GM21515 (cell line): ENCODE measurements at regions not wholly inside any gene's neighbourhood (a gene's known extent, or its start where the extent isn't known, plus 50 kb on each side); places are given as distances from the start of the nearest gene placed in this dataset.

ENCODE experiments used
- ATAC-seq: cut with Tn5 transposase; IDR thresholded peaks from one replicate; pipeline ENCODE4 v1.9.1; 2021; ENCODE audit not compliant: unreplicated experiment

- no peak for ATAC-seq
Observed at GRCh38 chr4:89604951-89605350, 232.0 kb downstream of the SNCA start.

GRCh38 chr4:89599026-89599425, 237.9 kb downstream of the SNCA start:
- ATAC-seq: no peak

- ATAC-seq: no peak
Observed at GRCh38 chr4:89598602-89599001, 238.4 kb downstream of the SNCA start.

- ATAC-seq: no peak
Observed at GRCh38 chr4:89595125-89595789, 241.7 kb downstream of the SNCA start.

GRCh38 chr4:89590128-89590527, 246.8 kb downstream of the SNCA start:
- no peak for ATAC-seq

- no peak for ATAC-seq
Observed at GRCh38 chr4:89588421-89588820, 248.5 kb downstream of the SNCA start.

GRCh38 chr4:89587364-89587763, 249.6 kb downstream of the SNCA start:
- ATAC-seq: no peak

GRCh38 chr4:89586864-89587263, 250.1 kb downstream of the SNCA start:
- ATAC-seq: no peak

- ATAC-seq: no peak
Observed at GRCh38 chr4:89586318-89586717, 250.6 kb downstream of the SNCA start.

GRCh38 chr4:89582756-89583505, 254.0 kb downstream of the SNCA start:
- ATAC-seq: no peak

- no peak for ATAC-seq
Observed at GRCh38 chr4:89579771-89580170, 257.2 kb downstream of the SNCA start.

- no peak for ATAC-seq
Observed at GRCh38 chr4:89576246-89576645, 260.7 kb downstream of the SNCA start.

- ATAC-seq: no peak
Observed at GRCh38 chr4:89575840-89576239, 261.1 kb downstream of the SNCA start.

GRCh38 chr4:89574176-89574575, 262.8 kb downstream of the SNCA start:
- ATAC-seq: no peak

GRCh38 chr4:89573656-89574055, 263.3 kb downstream of the SNCA start:
- no peak for ATAC-seq

GRCh38 chr4:89572224-89572858, 264.6 kb downstream of the SNCA start:
- ATAC-seq: no peak

GRCh38 chr4:89570931-89571330, 263.3 kb upstream of the GPRIN3 start:
- ATAC-seq: no peak

- no peak for ATAC-seq
Observed at GRCh38 chr4:89567936-89568335, 260.3 kb upstream of the GPRIN3 start.

- ATAC-seq: no peak
Observed at GRCh38 chr4:89563431-89563830, 255.8 kb upstream of the GPRIN3 start.

GRCh38 chr4:89562746-89563145, 255.1 kb upstream of the GPRIN3 start:
- no peak for ATAC-seq

- no peak for ATAC-seq
Observed at GRCh38 chr4:89561048-89561447, 253.4 kb upstream of the GPRIN3 start.

- no peak for ATAC-seq
Observed at GRCh38 chr4:89558147-89558546, 250.5 kb upstream of the GPRIN3 start.
